H9 (cell line): ENCODE measurements at regions not wholly inside any gene's neighbourhood (a gene's known extent, or its start where the extent isn't known, plus 50 kb on each side); places are given as distances from the start of the nearest gene placed in this dataset.

Source experiments
- DNase-seq: peaks from one replicate; pipeline ENCODE4 v3.0.0-alpha.2; 2017
- H2AFZ ChIP-seq: one replicate; pipeline ENCODE4 v1.6.1; 2013; ENCODE audit warnings: mild to moderate bottlenecking, low read length, control low read depth, moderate library complexity
- H2AK5ac ChIP-seq: 2 replicates; pipeline ENCODE4 v1.6.1; 2013; ENCODE audit warnings: low read length, control low read depth, mixed read lengths; ENCODE audit not compliant: insufficient read length
- H2BK120ac ChIP-seq: one replicate; pipeline ENCODE4 v1.6.1; 2013; ENCODE audit warnings: low read depth, mild to moderate bottlenecking, low read length, control low read depth, inconsistent platforms; ENCODE audit not compliant: poor library complexity, severe bottlenecking
- H2BK12ac ChIP-seq: 2 replicates; pipeline ENCODE4 v1.6.1; 2013; ENCODE audit warnings: low read length, control low read depth, mixed read lengths, low read depth; ENCODE audit not compliant: insufficient read length
- H2BK15ac ChIP-seq: 2 replicates; pipeline ENCODE4 v1.6.1; 2013; ENCODE audit warnings: low read depth, low read length, control low read depth
- H2BK20ac ChIP-seq: one replicate; pipeline ENCODE4 v1.6.1; 2013; ENCODE audit warnings: low read depth, mild to moderate bottlenecking, low read length, control low read depth, inconsistent platforms; ENCODE audit not compliant: poor library complexity, severe bottlenecking
- H2BK5ac ChIP-seq: 2 replicates; pipeline ENCODE4 v1.6.1; 2013; ENCODE audit warnings: low read length, control low read depth, mixed read lengths; ENCODE audit not compliant: insufficient read length
- H3K14ac ChIP-seq: 2 replicates; pipeline ENCODE4 v1.6.1; 2013; ENCODE audit warnings: low read length, control low read depth; ENCODE audit not compliant: insufficient read depth
- H3K18ac ChIP-seq: 2 replicates; pipeline ENCODE4 v1.6.1; 2013; ENCODE audit warnings: low read depth, mild to moderate bottlenecking, mixed read lengths, low read length, control low read depth; ENCODE audit not compliant: insufficient read length
- H3K23ac ChIP-seq: 2 replicates; pipeline ENCODE4 v1.6.1; 2013; ENCODE audit warnings: low read length, control low read depth, mixed read lengths, low read depth; ENCODE audit not compliant: insufficient read length
- H3K23me2 ChIP-seq: 2 replicates; pipeline ENCODE4 v1.6.1; 2013; ENCODE audit warnings: low read depth, mild to moderate bottlenecking, mixed read lengths, low read length, control low read depth; ENCODE audit not compliant: insufficient read length, poor library complexity, severe bottlenecking
- H3K27ac ChIP-seq: 2 replicates; pipeline ENCODE4 v1.5.1; 2013; ENCODE audit warnings: low read length, control low read depth, mixed read lengths, low read depth; ENCODE audit not compliant: insufficient read length
- H3K27me3 ChIP-seq: 2 replicates; pipeline ENCODE4 v1.6.1; 2013; ENCODE audit warnings: low read length, control low read depth, inconsistent platforms; ENCODE audit not compliant: insufficient read depth
- H3K4ac ChIP-seq: 2 replicates; pipeline ENCODE4 v1.6.1; 2013; ENCODE audit warnings: low read depth, mild to moderate bottlenecking, control low read depth, inconsistent platforms, low read length, moderate library complexity
- H3K4me1 ChIP-seq: 2 replicates; pipeline ENCODE4 v1.6.1; 2013; ENCODE audit warnings: low read length, control low read depth, inconsistent platforms; ENCODE audit not compliant: insufficient read depth
- H3K4me2 ChIP-seq: 2 replicates; pipeline ENCODE4 v1.6.1; 2013; ENCODE audit warnings: low read length, control low read depth, mixed read lengths; ENCODE audit not compliant: insufficient read length, insufficient read depth
- H3K56ac ChIP-seq: 2 replicates; pipeline ENCODE4 v1.6.1; 2013; ENCODE audit warnings: low read depth, mild to moderate bottlenecking, mixed read lengths, low read length, control low read depth; ENCODE audit not compliant: insufficient read length
- H3K79me1 ChIP-seq: 2 replicates; pipeline ENCODE4 v1.6.1; 2013; ENCODE audit warnings: low read depth, mild to moderate bottlenecking, moderate library complexity, low read length, control low read depth, inconsistent platforms; ENCODE audit not compliant: insufficient read depth, poor library complexity, severe bottlenecking
- H3K79me2 ChIP-seq: 2 replicates; pipeline ENCODE4 v1.6.1; 2013; ENCODE audit warnings: low read length, control low read depth, inconsistent platforms; ENCODE audit not compliant: insufficient read depth
- H3K9ac ChIP-seq: 2 replicates; pipeline ENCODE4 v1.6.1; 2013; ENCODE audit warnings: low read length, control low read depth, mixed read lengths; ENCODE audit not compliant: insufficient read length; ENCODE audit errors: extremely low read depth
- H3K9me3 ChIP-seq: one replicate; pipeline ENCODE4 v1.6.1; 2013; ENCODE audit warnings: low read depth, low read length, inconsistent platforms; ENCODE audit not compliant: control insufficient read depth
- H3T11ph ChIP-seq: one replicate; pipeline ENCODE4 v1.6.1; 2013; ENCODE audit warnings: mild to moderate bottlenecking, low read length, control low read depth, inconsistent platforms
- H4K20me1 ChIP-seq: one replicate; pipeline ENCODE4 v1.6.1; 2013; ENCODE audit not compliant: control insufficient read depth, insufficient read length, insufficient read depth
- H4K5ac ChIP-seq: 2 replicates; pipeline ENCODE4 v1.6.1; 2013; ENCODE audit warnings: low read depth, mild to moderate bottlenecking, mixed read lengths, low read length, control low read depth; ENCODE audit not compliant: insufficient read length
- H4K8ac ChIP-seq: replicated peaks from 2 replicates; pipeline ENCODE4 v1.6.1; 2013; ENCODE audit warnings: low read length, control low read depth, mixed read lengths, low read depth; ENCODE audit not compliant: insufficient read length
- H4K91ac ChIP-seq: 2 replicates; pipeline ENCODE4 v1.6.1; 2013; ENCODE audit warnings: low read depth, mild to moderate bottlenecking, moderate library complexity, mixed read lengths, low read length, control low read depth; ENCODE audit not compliant: insufficient read length
- H3K27ac Mint-ChIP-seq, 3 experiments: 2 replicates in 2 of 3; 3 replicates in 1 of 3; pipeline ENCODE4 v1.8.0; 2020 to 2021; ENCODE audit warnings: mixed read lengths in 3 of 3, mild to moderate bottlenecking in 1 of 3, moderate library complexity in 1 of 3
- H3K27me3 Mint-ChIP-seq: 2 replicates; pipeline ENCODE4 v1.8.0; 2021; ENCODE audit warnings: low read depth, mild to moderate bottlenecking, moderate library complexity, mixed read lengths
- H3K36me3 Mint-ChIP-seq, 3 experiments: 2 replicates in 2 of 3; 3 replicates in 1 of 3; pipeline ENCODE4 v1.8.0; 2020 to 2021; ENCODE audit warnings: low read depth in 3 of 3, mixed read lengths in 3 of 3; ENCODE audit not compliant: insufficient read depth in 1 of 3
- H3K4me1 Mint-ChIP-seq, 2 experiments: 2 replicates each; pipeline ENCODE4 v1.8.0; 2020; ENCODE audit warnings: mixed read lengths in 2 of 2
- H3K4me3 Mint-ChIP-seq, 2 experiments: 2 replicates in 1 of 2; 3 replicates in 1 of 2; pipeline ENCODE4 v1.8.0; 2020 to 2021; ENCODE audit warnings: mild to moderate bottlenecking in 2 of 2, mixed read lengths in 2 of 2, moderate library complexity in 1 of 2
- H3K9me3 Mint-ChIP-seq, 2 experiments: 2 replicates in 1 of 2; 3 replicates in 1 of 2; pipeline ENCODE4 v1.8.0; 2020; ENCODE audit warnings: mild to moderate bottlenecking in 2 of 2, mixed read lengths in 2 of 2, moderate library complexity in 1 of 2
- CTCF ChIP-seq: fragments of 200-600 bp; sonication (generic); conservative IDR thresholded peaks from 3 replicates; pipeline ENCODE4 v1.8.0; 2021; ENCODE audit warnings: antibody characterized with exemption, mild to moderate bottlenecking
- WGBS: extraction: QIAGEN DNeasy Blood & Tissue Kit; methylation state at CpG from one replicate; pipeline ENCODE4 v1.1.7; 2013; ENCODE audit warnings: missing lambda C conversion rate, low lambda C conversion rate, mixed read lengths; ENCODE audit not compliant: insufficient read length; ENCODE audit errors: extremely low coverage; 5-methylcytosine and 5-hydroxymethylcytosine counted together

DNA sequence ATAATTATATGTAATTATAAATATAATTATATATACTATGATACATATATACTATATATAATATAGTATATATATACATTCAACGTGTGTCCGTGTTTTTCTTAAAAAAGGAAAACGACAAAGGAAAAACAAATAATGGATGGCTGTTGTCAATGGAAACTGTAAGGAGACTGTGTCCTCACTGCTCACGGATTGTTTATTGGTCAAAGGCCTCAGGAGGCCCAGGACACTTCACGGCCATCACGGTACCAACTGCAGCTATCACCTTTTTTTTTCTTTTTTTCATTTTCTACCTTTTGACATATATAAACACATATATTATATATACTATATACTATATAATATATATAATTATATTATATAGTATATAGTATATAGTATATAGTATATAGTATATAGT, 113.4 kb downstream of the SPTSSA start:
- Histone ChIP-seq H4K5ac (no peak overlapping the region), H2AFZ (no peak overlapping the region), H2BK20ac (no peak overlapping the region), H3K27me3 (no peaks in the 10 kb centered on the region), H3K4me1 (no peaks in the 10 kb centered on the region), H3K9me3 (no peaks in the 10 kb centered on the region), H4K91ac (no peak overlapping the region), H3K4ac (no peak overlapping the region), H3K14ac (no peak overlapping the region), H3T11ph (no peak overlapping the region), H3K18ac (no peak overlapping the region), H4K8ac (no peak overlapping the region), H3K27ac (no peak overlapping the region), H2AK5ac (no peak overlapping the region), H2BK15ac (no peak overlapping the region), H3K9ac (no peak overlapping the region), H3K56ac (no peak overlapping the region), H4K20me1 (no peaks in the 10 kb centered on the region), H3K23me2 (no peaks in the 10 kb centered on the region), H3K4me2 (no peak overlapping the region), H2BK5ac (no peak overlapping the region), H2BK12ac (no peak overlapping the region), H3K23ac (no peak overlapping the region), H2BK120ac (no peak overlapping the region), H3K79me2 (no peaks in the 10 kb centered on the region), H3K79me1 (no peaks in the 10 kb centered on the region)
- WGBS = no CpG with 5 or more reads among the region's 6 CpGs
- H3K36me3 Mint-ChIP-seq = peaks cover 4 to 19% (median 8%) of the 10 kb centered on the region in 3 experiments; a peak in 5 of 7 replicates
- no peak for TF ChIP-seq CTCF
- no peaks in the 10 kb centered on the region for H3K4me1 Mint-ChIP-seq
- peaks cover 26% of the 10 kb centered on the region in 2 experiments for H3K9me3 Mint-ChIP-seq
- DNase-seq = no peak
- H3K27ac Mint-ChIP-seq = no peak overlapping the region
- H3K27me3 Mint-ChIP-seq = no peaks in the 10 kb centered on the region
- H3K4me3 Mint-ChIP-seq = no peak overlapping the region
